ENCODE measurements at regions not wholly inside any gene's neighbourhood (a gene's known extent, or its start where the extent isn't known, plus 50 kb on each side); places are given as distances from the start of the nearest gene placed in this dataset.

- intact Hi-C loops (cut with DNase I) = no loop called here
- H3K27ac ChIP-seq (ENCODE audit: low read depth in 2 of 2, low read length in 2 of 2) = no peak overlapping the region
- H3K36me3 ChIP-seq (ENCODE audit: control insufficient read depth in 2 of 3, insufficient read depth in 3 of 3, low read length in 3 of 3) = no peaks in the 10 kb centered on the region
- TF ChIP-seq CTCF (IDR thresholded peaks at IDR 0.05; ENCODE audit: borderline replicate concordance, extremely low read depth, insufficient read depth) = no peak
- H3K4me1 ChIP-seq (ENCODE audit: control insufficient read depth in 2 of 3, insufficient read depth in 2 of 3, low read depth in 1 of 3, low read length in 3 of 3) = no peaks in the 10 kb centered on the region
- DNase-seq (no peak), FAIRE-seq (no peak)
- H3K4me3 ChIP-seq (ENCODE audit: low read length in 3 of 3) = no peak overlapping the region
- no peaks in the 10 kb centered on the region for H3K27me3 ChIP-seq (ENCODE audit: control insufficient read depth, insufficient read depth, low read length)
- H3K9me3 ChIP-seq (ENCODE audit: control insufficient read depth in 2 of 3, insufficient read depth in 1 of 3, low read length in 3 of 3) = no peaks in the 10 kb centered on the region
- H3K9ac ChIP-seq (ENCODE audit: low read length in 3 of 3) = no peak overlapping the region
Measured at GRCh38 chr21:14313300-14313699, 69.6 kb downstream of the HSPA13 start.

- H3K27me3 ChIP-seq (ENCODE audit: control insufficient read depth, insufficient read depth, low read length) = no peaks in the 10 kb centered on the region
- TF ChIP-seq CTCF (IDR thresholded peaks at IDR 0.05; ENCODE audit: borderline replicate concordance, extremely low read depth, insufficient read depth) = no peak
- H3K36me3 ChIP-seq (ENCODE audit: control insufficient read depth in 2 of 3, insufficient read depth in 3 of 3, low read length in 3 of 3) = no peaks in the 10 kb centered on the region
- no peaks in the 10 kb centered on the region for H3K4me1 ChIP-seq (ENCODE audit: control insufficient read depth in 2 of 3, insufficient read depth in 2 of 3, low read depth in 1 of 3, low read length in 3 of 3)
- H3K4me3 ChIP-seq (ENCODE audit: low read length in 3 of 3) = no peak overlapping the region
- intact Hi-C loops (cut with DNase I) = no loop called here
- DNase-seq (peak in 1 of 5 donors; percentile 32), FAIRE-seq (no peak)
- H3K27ac ChIP-seq (ENCODE audit: low read depth in 2 of 2, low read length in 2 of 2) = no peak overlapping the region
- no peak overlapping the region for H3K9ac ChIP-seq (ENCODE audit: low read length in 3 of 3)
- no peaks in the 10 kb centered on the region for H3K9me3 ChIP-seq (ENCODE audit: control insufficient read depth in 2 of 3, insufficient read depth in 1 of 3, low read length in 3 of 3)
Measured at GRCh38 chr21:14312871-14313270, 70.1 kb downstream of the HSPA13 start.

- H3K36me3 ChIP-seq (ENCODE audit: control insufficient read depth in 2 of 3, insufficient read depth in 3 of 3, low read length in 3 of 3) = no peaks in the 10 kb centered on the region
- intact Hi-C loops (cut with DNase I) = no loop called here
- H3K4me1 ChIP-seq (ENCODE audit: control insufficient read depth in 2 of 3, insufficient read depth in 2 of 3, low read depth in 1 of 3, low read length in 3 of 3) = no peaks in the 10 kb centered on the region
- H3K9ac ChIP-seq (ENCODE audit: low read length in 3 of 3) = no peak overlapping the region
- TF ChIP-seq CTCF (IDR thresholded peaks at IDR 0.05; ENCODE audit: borderline replicate concordance, extremely low read depth, insufficient read depth) = no peak
- no peak for FAIRE-seq
- no peak for DNase-seq
- no peak overlapping the region for H3K4me3 ChIP-seq (ENCODE audit: low read length in 3 of 3)
- no peaks in the 10 kb centered on the region for H3K9me3 ChIP-seq (ENCODE audit: control insufficient read depth in 2 of 3, insufficient read depth in 1 of 3, low read length in 3 of 3)
- H3K27me3 ChIP-seq (ENCODE audit: control insufficient read depth, insufficient read depth, low read length) = no peaks in the 10 kb centered on the region
- H3K27ac ChIP-seq (ENCODE audit: low read depth in 2 of 2, low read length in 2 of 2) = no peak overlapping the region
Measured at GRCh38 chr21:14308234-14308633, 74.7 kb downstream of the HSPA13 start.
